Hematopoietic multipotent progenitor cell treated with erythropoietin and hydrocortisone succinate and interleukin-3 and kit ligand, for 15 days (in vitro differentiated cells): ENCODE measurements at regions not wholly inside any gene's neighbourhood (a gene's known extent, or its start where the extent isn't known, plus 50 kb on each side); places are given as distances from the start of the nearest gene placed in this dataset.

ENCODE experiments used
- DNase-seq: peaks from one replicate; pipeline ENCODE4 v3.0.0-alpha.2; 2015; ENCODE audit warnings: low spot score

GRCh38 chr21:41045534-41046268, 122.3 kb upstream of the BACE2 start:
- DNase-seq = no peak

- no peak for DNase-seq
Observed at GRCh38 chr21:41048145-41048544, 119.8 kb upstream of the BACE2 start.

DNA sequence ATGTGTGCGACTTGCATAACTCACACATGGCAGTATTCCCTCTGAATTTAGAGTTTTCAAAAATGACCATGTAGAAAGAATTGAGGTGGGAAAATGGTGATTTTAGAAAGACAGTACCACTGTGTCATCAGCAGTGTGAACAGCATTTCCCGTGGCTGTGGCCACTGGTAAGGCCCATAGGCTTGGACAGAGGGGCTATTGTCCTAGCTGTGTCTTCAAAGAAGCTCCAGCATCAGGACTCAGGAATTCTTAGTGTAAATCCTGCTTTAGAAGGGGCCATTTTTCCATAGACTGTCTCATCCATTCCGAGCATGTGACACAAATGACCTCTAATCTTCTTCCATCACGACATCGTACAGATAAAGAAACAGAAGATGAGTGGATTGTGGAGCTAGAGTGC, 119.3 kb upstream of the BACE2 start:
- DNase-seq = no peak

- no peak for DNase-seq
Observed at GRCh38 chr21:41052820-41053555, 115.0 kb upstream of the BACE2 start.

DNA sequence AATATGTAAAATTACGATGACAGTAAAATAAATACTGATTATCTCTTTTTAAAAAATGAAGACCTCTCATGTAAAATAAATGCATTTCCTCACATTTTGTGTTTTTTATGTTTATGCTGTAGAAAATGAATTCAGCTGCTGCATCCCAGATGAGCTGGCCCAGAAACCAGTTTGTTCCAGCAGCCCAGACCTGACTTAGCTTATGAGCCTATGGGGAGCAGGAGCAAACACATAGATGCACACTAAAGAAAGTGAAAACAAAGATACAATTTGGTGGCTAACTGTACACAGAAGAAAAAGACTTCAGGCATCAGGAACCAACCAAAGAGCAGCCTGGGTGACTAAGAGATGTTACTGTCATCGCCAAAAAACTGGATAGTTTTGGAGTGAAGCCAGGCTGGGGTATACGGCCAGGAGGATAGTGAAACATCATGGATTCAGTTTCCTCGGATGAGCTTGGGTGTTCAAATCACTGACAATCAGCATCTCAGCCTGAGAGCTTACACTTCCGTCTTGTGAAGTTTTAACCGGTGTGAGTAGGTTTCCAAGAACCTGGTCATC, 113.9 kb upstream of the BACE2 start:
- DNase-seq = no peak

GRCh38 chr21:41055266-41055665, 112.7 kb upstream of the BACE2 start:
- DNase-seq = no peak

- no peak for DNase-seq
Observed at GRCh38 chr21:41059871-41060270, 108.1 kb upstream of the BACE2 start.

GRCh38 chr21:41061701-41062100, 106.3 kb upstream of the BACE2 start:
- no peak for DNase-seq

GRCh38 chr21:41064334-41064791, 103.6 kb upstream of the BACE2 start:
- DNase-seq = no peak

DNA sequence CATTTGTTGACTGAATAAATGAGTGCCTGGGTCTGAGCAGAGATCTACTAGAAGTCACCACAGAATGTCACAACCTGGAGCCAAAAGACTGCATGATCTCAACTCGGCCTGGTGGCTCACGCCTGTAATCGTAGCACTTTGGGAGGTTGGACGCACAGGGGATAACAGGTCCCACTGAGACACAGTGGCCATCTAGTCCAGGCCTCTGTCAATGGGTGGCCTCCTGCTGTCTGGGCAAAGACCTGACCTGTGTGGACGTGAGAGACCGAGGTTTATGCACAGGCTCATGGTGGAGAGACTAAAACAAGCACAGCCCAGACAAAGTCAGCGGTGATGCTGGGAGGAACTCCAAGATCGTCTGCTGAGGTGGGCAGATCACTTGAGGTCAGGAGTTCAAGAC, 103.0 kb upstream of the BACE2 start:
- DNase-seq = no peak

- no peak for DNase-seq
Observed at GRCh38 chr21:41065539-41065938, 102.4 kb upstream of the BACE2 start.

GRCh38 chr21:41066086-41066938, 101.6 kb upstream of the BACE2 start:
- DNase-seq = no peak

- no peak for DNase-seq
Observed at GRCh38 chr21:41067709-41068108, 100.3 kb upstream of the BACE2 start.

DNA sequence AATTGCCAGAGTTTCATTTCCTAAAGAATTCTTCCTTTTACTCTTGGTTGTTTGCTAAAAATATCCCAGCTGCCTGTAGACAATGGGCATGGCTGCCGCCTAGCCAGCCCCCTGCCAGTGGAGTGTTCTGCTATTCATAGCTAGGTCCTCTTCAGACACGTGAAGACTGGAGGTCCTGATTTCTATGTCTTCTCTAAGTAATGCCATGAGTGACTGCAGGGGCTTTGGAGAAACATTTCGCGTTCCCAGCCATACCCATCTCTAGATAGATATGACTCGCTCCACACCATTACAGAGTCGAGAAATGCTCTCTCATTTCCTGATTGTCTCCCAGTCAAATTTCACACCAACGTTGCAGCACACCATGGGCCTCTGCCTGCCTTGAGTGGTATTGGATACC, 99.5 kb upstream of the BACE2 start:
- no peak for DNase-seq

GRCh38 chr21:41068967-41069642, 98.9 kb upstream of the BACE2 start:
- DNase-seq = peak; percentile 31

DNA sequence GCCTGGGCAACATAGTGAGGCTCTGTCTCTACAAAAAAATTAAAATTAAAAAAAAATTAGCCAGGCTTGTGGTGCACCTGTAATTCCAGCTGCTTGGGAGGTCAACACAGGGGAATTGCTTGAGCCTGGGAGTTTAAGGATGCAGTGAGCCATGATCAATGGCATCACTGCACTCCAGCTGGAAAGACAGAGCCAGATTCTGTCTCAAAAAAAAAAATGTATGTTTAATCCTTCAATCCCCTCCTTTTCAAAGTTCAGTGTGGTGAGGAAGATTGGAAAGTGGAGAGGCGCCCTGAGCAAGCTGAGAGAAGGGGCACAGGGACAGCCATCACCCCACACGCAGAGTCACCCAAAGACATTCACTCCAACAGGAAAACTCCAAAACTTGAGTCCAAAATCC, 97.7 kb upstream of the BACE2 start:
- no peak for DNase-seq

DNA sequence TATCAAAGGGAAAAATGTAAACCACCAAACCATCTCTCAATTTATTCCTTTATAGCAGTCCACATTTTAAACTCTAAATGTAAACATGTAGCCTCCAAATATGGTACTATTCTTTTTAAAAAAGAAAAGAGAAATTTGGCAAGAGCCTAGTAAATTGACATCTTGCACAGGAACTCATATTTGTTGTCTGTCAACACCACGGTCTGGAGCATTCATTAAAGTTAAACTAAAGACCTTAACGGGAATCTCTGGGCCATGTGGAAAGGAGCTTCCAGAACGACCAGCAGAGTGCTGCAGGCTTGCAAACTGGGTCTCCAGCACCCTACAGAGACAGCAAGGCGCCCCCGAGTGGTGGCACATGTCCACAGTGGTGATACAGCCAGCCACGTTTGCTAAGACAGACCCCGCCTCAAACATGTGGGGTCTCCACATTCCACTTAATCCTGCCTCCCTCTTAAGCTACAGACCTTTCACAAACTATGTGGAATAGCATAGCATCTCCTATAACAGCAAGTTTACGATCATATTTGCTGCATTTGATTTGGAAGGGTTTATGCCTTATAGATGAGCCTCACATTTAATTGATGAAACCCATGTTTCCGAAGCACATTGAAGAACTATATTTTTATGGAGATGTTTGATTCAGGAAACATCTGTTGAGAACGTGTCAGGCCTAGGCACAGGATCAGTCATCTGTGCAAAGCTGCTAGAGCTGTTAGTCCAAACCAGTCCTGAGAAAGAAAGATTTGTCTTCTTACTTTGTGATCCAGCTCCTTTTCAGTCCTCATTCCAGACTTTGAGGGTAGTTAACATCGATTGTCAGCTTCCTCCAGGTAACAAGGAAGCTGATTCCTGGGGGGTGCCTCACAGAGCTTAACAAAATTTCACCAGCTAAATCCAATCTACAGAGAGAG, 96.4 kb upstream of the BACE2 start:
- DNase-seq = no peak

DNA sequence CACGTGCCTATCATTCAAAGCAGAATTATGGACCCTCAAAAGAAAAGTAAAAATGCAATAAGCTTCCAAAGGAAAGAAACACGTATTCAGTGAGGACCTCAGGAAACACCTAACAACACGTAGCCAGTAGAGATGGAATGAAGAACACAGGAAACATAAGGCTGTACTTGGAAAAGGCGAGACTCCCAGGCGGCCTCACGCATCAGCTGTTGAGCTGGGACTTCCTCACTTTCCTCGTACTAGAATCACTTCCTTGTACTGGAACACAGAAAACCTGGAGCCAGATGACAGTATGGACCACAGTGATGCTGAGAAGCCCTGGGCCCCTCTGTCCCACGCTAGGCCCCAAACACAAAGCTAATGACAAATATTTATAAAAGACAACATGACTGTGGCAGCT, 94.4 kb upstream of the BACE2 start:
- no peak for DNase-seq

DNA sequence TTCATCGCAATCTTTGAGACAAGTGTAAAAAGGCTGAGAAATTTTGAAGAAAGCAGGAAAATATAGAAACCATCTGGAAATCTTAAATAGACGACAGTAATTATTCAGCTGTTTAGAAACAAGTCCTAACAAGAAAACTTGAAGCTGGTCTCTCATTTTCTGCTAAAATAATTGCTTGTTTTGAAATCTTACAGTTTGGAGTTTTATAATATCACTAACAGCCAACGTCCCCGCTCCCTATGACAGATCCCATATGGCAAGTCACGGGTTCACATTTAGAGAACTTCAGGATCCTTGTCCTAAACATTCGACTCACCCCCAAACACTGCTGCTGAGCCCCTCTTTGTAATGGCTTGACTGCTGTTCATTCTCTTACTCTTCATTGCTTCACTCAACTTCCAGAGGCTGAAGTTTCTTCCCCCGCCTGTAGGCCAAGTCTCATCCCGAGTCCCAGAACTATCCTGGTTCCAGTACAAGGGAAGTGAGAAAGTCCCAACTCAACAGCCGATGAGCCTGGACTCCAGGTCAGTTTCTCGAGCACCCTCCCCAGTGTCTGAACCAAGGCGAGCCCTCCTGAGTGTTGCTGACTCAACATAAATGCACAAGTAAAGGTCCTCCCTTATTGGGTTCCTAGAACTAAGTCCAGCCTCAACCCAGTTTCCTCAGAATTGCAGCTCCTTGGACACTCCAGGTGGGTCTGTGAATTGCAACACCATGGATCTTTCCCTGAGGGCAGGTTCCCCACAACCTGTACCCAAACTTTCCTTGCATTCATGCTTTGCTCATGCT, 93.4 kb upstream of the BACE2 start:
- no peak for DNase-seq

- no peak for DNase-seq
Observed at GRCh38 chr21:41075656-41076055, 92.3 kb upstream of the BACE2 start.
